Activated naive CD4-positive, alpha-beta T cell (primary cell): ENCODE measurements at regions not wholly inside any gene's neighbourhood (a gene's known extent, or its start where the extent isn't known, plus 50 kb on each side); places are given as distances from the start of the nearest gene placed in this dataset.

Source experiments
- DNase-seq, 4 experiments: peaks; one replicate each; lab custom pipeline; 2025; lab: John Stamatoyannopoulos, UW

DNA sequence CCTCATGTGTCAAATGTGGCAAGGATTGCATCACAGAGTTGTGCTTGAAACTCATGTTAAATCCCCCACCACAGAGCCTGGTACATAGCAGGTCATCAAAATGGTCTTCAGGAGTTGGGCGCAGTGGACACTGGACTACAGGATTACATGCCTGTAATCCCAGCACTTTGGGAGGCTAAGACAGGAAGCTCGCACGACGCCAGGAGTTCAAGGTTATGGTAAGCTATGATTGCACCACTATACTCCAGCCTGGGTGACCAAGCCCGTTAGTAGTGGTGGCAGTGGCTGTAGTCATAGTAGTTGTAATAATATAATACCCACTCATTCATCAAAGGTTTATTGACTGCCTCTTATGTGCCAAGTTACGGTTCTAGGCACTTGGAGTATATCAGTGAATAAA, 123.4 kb upstream of the IRF2BP2 start:
- no peak for DNase-seq

DNA sequence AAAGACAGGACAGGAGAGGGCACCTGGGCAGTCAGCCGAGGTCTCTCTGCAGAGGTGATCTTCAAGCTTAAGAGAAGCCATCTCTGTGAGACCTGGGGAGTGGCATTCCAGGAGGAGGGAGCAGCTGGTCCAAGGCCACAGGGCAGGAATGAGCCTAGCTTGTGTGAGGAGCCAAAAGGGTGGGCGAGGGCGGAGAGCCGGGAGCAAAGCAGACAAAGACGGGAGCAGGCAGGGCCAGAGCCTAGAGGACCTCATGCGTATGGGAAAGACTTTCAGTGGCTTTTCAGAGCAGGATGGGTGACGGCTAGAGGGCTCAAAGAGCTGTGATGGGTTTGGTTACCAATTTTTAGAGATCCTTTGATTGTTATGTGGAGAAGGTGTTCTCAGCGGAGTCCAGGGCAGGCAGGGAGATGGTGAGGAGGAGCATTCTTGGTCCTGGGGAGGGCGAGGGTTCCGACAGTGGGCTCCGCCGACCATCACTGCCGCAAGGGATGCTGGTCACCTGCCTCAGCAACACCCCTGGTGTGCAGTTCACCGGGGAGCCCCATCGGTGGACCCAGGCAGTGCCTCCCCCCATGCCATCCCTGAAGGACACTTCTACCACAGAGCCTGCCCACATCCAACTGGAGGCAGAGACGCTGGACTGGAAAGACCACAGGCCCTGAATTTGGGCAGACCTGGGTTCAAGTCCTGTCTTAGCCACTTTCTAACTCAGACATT, 122.9 kb upstream of the IRF2BP2 start:
- DNase-seq, result no peak

DNA sequence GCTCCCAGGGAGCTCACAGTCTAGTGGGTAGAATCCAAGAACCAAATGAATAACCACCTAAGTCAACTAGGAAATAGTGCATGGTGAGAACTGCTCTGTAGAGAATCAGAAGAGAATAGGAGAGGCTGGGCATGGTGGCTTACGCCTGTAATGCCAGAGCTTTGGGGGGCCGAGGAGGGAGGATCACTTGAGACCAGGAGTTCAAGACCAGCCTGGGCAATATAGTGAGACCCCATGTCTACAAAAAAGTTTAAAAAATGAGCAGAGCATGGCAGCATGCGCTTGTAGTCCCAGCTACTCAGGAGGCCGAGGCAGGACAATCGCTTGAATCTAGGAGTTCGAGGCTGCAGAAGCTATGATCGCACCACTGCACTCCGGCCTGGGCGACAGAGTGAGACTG, 122.3 kb upstream of the IRF2BP2 start:
- DNase-seq, result no peak

DNA sequence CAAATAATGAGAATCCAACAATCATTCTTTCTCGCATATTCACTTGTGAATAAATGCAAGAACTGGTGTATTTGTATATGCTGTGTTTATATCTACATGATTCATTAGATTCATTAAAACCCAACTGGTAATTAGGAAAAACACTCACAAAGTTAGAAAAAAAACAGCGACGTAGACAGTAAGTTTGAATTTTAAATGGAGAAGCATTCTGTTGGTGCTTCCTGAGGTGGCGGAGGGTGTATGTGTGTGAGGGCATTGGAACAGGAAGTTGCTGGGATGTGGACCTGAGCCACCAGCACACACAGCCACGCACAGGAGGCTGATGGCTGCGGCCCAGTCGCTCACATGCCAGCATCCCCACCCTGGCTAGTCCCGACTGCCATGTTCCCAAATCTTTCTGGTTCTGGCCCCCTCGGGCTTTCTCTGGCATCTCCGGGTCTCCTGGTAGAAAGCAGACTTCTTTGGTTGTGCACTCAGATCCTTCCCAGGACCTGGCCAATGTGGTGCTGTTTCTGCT, 121.6 kb upstream of the IRF2BP2 start:
- no peak for DNase-seq

DNA sequence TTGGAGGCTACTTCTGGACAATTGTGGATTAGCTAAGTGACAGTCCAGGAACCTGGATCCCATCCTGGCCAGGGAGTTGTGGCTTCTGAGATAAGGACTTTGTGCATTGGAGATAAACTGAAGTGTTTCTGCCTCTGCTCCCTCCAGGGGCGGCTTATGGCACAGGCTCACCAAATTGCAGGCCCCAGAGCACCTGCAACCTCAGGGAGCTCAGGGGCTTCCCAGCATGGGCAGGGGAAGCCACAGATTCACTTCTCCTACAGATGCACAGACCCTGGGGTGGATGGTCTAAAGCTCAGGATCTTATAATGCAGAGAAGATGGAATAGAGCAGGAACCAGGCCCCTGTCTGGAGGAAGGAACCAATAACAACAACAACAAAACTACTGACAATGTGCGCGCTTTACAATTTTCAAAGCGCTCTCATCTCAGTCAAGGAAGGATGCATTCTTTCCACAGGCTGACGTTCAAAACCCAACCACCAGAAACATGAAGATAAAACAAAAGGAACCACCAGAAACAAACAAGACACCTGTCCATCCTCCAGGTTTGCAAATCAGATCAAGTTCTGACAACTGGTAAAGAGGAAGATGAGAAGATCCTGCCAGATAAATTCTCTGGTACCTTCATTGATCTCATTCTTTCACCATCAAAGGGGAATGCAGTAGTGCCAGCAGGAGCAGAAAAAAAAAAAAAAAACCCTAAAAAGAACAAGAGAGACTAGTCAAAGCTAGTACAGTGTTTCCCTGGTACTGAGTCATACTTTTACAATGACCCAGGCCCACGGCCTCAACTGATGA, 121.0 kb upstream of the IRF2BP2 start:
- DNase-seq, result no peak

DNA sequence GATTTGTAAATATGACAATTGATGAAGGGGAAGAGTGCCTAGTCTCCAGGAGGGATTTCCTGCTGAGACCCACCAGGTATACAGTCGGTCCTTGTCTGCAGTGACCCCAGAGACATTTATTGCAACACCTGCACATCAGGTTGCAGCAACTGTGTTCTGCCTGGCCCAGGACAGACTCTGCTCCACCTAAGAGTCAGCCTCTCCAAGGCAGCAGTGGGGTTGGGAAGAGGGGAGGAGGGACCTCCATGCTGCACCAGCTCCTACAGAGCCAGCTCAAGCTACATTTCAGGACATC, 120.4 kb upstream of the IRF2BP2 start:
- DNase-seq, result no peak

DNA sequence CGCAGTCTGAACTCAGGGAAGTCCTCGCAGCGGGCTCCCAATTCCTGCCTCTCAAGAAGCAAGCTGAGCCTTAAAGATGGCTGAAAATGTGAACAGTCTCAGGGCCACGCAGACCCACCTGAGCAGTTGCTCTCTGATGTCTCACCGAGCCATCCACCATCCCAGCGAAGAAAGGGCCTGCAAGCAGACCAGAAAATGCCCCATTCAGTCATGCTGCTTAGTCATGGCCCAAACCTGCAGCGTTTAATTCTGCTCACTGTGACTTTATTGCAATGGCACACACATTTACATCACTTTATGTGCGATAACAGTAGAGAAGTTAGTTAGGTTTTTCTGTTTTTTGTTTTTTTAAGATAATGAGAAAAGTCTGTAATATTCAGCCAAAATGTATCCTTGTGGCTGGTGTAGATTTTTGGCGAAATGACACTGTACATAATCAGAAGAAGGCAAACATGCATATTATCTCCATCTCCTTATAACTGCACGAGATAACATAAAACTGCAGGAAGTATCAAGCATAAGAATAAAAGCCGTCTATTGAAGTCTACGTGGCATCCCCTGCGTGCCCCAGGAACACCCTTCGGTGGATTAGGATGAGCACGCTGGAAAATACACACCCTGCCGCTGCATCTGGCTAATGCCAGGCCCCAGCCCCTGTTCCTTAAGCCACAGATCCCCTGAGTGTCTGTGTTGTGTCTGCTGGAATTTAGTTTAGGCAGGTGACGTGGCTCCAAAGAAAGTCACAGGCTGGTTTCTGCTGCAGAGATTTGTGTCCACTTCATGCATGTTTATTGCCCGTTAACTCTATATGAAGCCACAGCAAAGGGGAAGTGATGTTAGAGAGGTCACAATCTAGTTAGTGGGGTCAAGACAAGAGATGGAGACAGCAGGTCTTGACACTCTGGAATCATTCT, 119.8 kb upstream of the IRF2BP2 start:
- DNase-seq, result no peak

DNA sequence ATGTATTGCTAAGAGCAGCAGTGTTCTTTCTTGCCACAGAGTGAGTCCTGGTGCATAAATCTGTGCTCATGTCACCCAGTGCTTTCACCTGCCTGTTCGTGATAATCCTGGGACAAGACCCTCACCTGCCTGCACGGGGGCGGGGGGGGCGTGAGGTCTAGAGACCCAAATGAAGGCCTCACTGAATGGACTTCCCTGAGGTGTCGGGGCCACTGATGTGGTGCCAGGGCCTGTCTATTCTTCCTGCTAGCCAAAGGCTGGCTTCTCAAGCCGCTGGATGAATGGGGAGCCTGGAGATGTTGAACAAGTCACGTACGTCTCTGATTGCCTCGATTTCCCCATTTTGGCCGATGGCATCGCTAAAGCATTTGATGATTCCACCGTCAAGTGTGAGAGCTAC, 118.8 kb upstream of the IRF2BP2 start:
- no peak for DNase-seq

DNA sequence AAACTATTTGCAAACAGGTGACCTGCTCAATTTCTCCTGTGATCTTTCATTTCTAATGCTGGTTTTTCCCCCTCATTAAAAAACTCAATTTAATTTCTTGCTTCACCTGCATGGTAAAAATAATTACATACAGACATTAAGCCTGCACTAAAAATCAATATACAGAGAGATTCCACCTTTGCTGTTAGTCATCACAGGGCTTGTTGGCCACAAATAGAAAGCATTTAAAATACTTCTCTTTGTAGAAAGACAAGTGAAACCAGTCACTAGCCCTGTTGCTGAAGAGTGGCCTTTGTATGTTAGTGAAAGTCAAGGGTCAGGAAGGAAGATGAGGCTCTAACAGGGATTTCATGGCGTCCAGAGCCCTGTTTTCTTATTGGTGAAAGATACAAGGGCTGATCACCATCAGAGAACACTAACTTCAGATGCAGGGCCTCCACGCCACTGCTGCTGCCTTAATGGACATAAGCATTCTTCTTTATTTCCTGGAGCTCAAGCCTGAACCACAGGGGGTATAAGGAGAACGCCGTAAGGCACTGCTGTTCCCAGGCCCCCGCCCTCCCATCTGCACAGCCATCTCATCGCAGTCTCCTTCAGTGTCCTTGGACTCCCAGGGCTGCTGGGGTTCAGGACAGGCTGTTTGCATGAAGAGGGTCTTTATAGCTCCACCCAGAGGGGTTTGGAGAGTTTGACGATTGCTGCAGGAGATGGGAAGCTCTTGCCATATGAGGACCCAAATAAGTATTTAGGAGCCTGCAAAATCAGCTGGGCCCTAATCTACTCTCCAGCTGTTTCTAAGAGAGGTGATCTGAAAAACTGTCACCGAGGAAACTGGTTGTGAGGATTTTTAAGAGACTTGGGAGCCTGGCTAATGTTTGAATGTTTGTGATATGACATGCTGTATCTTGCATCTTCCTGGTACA, 117.3 kb upstream of the IRF2BP2 start:
- no peak for DNase-seq

DNA sequence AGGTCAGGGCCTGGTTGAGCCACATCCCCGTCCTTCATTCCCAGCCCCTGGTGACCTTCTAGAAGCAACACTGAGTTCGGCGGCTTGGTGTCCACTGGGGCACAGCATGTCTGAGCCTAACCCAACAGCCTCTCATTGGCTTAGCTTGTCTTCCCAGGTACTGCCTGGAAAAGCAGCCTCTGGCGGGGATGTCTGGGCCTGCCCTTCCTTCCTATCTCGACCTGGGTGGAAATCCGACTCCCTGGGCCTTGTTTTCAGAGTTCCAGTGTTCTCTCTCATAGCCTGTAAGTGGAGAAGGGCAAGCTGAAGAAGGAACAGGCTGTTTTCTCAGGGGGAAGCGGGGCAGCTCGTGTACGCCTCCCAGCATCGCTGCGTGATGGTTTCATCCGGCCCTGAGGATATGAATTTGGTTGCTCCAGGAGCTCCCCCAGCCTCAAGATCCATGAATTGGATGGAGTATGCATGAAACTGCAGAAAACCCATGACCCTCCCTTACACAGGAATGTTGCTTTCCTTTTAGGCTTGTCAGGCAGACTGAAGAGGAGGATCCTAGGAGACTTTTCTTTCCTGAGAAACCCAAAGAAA, 116.5 kb upstream of the IRF2BP2 start:
- no peak for DNase-seq

DNA sequence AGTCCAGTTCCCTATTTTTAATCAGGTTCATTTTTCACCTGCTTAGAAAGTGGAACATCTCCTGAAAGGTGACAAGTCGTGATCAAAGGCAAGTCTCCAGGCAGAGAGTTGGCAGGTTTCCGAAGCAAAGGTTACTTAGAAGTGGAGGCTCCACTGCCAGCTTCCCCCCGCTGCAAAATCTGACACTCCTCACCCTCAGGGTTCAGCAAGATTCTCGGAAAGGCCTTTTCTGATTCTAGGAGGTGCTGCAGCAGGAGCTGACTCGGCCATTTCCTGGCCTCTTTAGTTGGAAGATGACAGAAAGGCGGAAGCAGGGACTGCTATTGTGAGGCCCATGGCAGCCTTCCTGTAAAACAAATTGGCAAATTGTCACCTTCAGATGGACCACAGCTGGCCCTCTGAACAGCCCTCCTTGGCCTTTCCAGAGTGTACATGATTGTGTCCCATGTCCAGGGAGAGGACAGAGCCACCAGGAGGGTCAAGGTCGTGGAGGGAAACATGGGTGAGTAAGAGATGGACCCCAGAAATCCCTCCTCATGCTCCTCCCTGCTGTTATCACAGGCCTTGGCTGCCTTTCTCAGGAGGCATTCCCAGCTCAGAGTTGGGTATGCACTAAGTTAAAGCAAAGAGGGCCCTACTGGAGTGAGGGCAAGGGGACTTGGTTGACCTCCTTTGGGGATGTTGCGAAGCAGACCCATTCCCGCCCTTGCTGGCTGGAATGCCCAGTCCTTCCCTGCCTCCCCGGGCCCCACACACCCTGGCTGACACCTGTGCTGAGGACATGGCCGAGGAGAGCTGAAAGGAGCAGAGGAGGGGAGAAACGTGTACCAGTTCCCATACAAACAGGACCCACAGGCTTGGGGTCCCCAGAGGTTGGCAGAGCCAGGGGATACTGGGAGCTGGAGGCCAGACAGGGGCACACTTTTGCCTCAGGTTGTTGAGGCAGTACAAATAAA, 115.5 kb upstream of the IRF2BP2 start:
- DNase-seq, result peak in 1 of 4 experiments; percentile 11

DNA sequence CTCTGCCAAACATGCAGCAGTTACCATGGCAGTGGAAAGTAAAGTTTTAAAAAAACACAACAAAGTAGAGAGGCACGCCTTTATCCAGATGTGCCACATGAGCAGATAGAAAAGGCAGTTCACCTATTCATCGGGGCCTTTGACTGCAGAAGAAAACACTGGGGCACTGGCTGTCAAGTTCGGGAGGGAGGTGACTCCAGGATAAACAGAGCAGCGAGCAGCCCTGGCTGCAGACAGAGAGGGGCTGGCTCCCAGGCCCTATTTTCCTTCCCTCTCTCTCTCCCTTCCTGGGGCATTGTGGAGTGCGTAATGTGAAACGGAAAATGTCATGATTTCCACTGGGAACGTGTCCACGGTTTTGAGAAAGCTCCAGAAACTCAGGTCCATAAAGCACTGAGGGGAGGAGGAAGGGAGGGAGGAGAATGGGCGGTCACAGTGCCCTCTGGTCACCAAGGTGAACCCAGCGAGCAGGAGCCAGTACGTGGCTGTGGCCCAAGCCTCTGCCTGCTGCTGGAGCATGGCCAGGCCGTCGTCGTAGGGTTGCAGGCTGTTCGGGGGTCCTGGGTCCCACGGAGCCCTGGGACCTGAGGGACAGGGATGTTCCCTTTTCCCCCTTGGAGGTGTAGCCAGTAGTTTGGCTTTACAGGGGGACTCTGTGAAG, 114.7 kb upstream of the IRF2BP2 start:
- no peak for DNase-seq

DNA sequence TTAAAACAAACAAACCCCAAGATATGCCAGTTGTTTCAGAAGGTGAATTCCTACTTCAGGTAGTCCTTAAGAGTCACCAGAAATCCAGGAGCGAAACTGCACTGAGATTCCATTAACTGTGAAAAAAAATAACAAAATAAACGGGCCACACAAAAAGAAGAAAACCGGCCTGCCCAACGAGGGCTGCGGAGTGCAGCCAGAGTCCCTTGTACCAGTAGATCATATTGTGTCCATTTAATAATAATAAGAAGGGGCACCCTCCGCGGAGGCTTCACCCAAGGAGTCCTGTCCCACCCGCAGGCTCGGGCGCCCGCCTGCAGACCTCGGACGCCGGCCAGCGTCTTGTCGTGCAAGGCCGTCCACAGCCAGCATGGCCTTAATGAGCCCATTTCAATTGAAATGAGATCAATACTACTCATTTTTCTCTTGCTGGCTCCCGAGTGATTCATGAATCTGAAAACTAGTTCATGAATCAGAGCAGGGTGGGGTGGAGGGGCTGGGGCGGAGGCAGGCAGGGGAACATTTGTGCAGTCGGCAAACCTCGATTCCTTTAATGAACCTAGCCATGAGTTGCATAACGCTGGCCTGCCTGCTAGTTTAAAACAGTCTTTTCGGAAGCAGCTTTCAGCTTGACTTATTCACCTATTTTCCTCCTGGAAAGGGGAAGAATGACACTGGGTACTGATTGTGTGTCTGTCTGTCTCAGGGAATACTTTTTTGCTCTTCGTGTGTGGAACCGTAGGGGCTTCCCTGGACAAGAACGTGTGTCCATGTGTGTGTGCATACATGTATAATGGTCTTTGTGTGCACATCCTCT, 113.1 kb upstream of the IRF2BP2 start:
- peak in 2 of 4 experiments; percentile 19 to 47 for DNase-seq

DNA sequence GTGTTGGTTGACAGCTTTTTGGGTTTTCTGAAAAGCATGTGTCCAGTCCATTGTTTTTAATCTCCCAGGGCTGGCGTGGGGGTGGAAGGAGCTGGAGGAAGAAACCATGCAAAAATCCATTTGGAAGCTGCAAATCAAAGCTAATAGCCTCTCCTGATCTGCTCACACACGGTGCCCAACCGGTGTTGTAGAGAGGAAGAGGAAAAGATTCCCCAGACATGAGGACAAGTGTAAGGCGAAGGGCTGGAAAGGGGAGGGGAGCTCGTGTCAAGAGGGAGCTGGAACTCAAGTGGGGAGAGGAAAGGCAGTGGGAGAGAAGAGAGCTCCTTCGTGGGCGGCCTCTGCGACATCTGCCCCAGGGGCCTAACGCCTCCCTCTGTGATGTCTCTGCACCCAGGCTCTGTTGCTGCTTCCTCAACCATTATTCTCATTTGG, 112.3 kb upstream of the IRF2BP2 start:
- DNase-seq, result no peak

DNA sequence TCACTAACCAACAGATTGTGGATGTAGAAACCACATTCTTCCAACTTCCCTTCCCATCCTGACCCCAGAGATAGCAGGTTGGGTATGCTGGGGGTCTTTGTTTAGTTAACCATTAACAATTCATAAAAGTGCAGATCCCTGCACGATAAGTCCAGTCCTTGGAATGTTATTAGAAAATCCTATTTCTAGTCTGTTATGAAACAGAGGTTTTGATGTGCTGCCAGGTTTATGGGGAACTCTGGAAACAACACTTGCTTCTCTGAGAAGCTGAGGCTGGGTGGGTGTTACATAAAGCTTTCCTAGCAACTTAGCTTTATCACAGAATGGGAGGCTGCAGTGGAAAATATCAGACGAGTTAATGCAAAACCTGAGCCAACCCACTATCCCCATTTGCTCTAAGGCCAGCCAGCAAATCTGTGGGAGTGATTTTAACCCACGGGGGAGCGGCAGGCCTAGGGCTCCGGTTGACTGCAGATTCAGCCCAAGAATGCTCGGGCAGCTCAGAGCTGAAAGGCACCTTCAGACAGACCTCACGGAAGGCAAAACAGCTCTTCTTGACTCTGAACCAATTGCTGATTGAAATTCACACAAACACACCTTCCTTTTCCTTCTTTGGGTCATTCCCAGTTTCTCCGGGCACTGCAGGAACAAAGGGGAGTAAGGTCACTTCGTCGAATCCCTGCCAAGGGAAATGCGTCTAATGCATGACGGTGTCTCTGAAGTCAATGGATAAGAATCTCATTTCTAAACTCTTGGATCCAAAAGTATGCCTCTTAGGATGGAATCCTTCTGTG, 111.7 kb upstream of the IRF2BP2 start:
- DNase-seq, result no peak

DNA sequence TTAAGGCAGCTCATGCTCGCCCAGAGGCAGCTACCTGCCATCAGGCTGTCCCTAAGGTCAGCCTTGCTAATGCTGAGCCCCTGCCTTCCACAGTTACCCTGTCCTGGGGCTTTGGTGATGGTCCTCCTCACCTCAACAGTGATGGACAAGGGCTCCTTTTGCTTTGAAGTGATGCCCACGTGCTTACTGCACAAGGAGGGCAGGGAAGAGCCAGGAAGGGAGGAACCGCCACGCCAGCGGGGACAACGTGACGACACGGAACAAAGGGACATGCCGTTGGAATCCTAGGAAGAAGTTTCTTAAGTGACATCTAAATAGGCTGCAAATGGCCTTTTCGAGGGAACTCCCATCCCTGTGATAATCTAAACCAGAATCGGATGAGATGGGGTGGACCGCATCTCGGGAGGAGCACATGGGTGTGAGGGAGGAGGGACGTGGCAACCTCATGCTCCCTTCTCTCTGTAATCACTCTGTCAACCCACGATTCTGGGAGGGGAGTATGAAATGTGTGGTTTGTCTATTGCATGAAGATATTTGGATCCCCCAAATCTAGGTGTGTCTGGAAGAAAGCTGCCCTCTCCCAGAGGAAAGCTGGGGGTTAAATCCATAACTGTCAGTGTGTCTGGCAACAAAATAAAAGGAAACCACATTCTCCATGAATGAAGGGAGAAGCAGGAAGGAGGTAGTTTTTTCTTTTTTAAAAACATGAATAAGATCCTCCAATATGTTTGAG, 110.9 kb upstream of the IRF2BP2 start:
- no peak for DNase-seq
